GM15510 (cell line): ENCODE measurements at regions not wholly inside any gene's neighbourhood (a gene's known extent, or its start where the extent isn't known, plus 50 kb on each side); places are given as distances from the start of the nearest gene placed in this dataset.

ENCODE experiments used
- POLR2A ChIP-seq: IDR thresholded peaks from 3 replicates; pipeline ENCODE4 v1.6.1; 2011; ENCODE audit warnings: borderline replicate concordance; ENCODE audit not compliant: insufficient read length; ENCODE audit errors: extremely low read depth

DNA sequence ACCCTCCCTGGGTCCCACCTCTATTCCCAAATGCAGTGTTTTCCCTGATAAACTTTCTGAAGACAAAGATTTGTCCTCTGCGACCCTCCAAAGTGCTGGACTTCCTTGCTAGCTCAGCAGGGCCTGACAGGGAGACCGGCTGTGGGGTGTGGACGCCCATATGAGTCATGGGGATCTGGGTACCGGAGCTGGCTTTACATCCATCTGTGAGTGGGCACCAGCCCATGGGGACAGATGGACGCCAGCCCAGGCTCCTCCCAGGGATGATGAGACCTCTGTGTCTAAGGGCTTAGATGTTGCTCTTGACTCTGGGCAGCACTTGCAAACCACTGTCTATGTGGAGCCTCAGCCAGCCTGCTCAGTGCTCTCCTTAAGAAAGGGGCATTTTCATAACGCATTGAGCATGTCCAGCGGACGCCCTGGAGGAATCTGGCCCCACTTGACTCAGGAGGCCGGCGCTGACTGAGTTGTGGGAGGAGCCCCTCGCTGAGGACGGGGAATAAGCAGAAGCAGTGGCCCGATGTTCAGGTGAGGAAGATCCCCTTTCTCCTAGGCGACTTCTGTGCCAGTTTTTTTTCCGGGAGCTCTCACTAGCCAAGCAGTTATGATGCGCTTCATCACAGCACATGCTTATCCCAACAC, 229.4 kb upstream of the MYT1L start:
- no peak for TF ChIP-seq POLR2A

DNA sequence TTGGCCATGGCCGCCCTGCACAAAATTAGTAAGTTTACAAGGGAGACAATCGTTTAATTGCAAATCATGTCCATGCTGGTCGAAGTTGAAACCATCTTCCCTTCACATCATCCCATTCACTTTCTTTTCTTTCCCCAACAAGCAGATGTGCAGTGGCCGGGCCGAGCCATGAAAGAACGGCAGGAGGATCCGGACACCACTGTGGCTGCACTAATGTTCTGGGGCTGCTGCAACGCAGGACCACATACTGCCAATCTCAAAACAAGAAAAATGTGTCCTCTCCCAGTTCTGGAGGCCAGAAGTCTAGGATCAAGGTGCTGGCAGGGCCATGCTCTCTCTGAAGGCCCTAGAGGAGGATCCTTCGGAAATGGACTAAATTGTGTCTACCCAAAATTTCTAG, 227.4 kb upstream of the MYT1L start:
- TF ChIP-seq POLR2A, result no peak

DNA sequence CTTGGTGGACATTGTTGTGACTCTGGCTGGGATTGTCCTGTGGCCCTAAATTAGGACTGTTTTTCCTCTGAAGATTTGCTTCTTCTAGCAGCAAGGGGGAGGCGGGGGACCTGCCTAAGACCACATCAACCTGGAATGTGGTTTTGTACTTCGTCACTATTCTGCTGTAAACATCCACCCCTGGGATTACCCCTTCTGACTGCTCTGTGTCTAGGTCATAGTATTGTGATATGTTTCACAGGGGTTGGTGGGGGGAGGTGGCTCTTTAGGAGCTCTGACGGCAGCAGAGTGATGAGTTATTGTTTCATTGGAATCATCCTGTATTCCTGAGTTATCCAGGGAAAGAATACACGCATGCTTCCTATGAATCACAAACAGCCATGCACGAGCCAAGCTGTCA, 226.4 kb upstream of the MYT1L start:
- TF ChIP-seq POLR2A, result no peak

DNA sequence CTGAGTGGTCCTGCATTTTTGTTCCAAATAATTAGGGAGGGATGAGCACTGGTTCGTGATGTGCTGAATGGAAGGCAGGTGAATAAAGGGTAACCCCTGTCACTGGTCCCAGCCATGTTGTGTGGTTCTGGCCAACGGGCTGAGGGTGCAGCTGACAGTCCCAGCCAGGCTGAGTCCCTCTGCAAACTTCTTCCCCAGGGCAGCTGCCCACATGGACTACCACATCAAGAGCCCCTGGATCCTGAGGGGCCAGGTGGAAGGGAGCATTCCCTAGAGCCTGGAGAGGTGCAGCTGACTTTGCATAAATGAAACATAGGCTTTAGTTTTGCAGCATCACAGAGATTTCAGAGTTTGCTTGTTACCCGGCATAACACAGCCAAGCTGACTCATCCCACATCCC, 219.8 kb upstream of the MYT1L start:
- TF ChIP-seq POLR2A, result no peak

DNA sequence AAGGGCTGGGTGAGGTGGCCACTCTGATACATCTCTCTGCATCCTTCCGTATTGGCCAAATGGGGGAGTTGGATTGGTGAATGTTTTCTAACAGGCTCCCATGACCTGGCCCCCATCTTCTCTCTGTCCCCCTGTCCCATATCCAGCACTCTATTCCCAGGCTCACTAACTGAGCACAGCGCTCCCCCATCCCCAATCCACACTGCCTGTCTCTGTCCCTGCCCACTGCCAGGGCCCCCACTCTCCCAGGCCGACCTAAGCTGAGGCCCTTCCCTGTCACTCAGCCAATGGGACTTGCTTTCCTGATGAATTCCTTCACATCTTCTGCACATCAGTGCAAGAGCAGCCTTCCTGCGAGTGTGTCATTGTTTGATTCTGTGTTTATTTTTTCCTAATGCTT, 216.8 kb upstream of the MYT1L start:
- no peak for TF ChIP-seq POLR2A

DNA sequence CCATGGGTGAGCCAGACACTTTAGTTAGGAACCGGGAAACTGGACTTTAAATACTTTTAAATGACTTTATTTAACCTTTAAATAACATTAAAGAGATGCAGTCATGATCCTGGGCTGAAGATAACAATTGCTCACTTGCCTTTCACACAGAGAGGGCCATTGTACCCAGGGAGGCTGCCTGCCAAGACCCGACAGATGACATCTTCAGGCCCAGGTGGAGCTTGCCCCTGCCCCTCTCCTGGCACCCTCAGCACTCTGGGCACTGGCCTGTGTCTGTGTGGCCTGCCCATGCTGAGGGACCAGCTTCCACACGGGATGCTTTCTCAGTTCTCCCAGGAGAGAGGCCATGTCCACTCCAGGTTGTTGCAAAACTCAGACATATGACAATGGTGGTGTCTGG, 216.4 kb upstream of the MYT1L start:
- no peak for TF ChIP-seq POLR2A

DNA sequence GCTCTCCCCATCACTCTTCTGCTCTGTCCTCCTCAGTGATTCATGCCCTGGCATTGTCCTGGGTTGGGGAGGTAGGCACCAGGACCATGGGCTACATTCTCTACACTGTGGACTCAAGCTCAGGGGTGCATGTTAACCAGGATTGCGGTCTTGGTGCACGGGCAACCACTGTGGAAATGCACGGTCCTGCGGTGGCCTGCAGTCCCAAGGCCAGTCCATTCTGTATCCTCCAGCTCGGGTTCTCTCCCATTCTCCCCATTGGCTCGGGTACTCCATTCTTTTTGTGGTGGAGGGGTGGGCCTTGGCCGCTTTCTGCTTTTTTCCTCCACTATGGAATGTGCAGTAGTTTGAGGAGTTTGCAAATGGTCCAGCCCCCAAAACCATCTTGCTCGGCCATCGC, 215.0 kb upstream of the MYT1L start:
- TF ChIP-seq POLR2A, result no peak

DNA sequence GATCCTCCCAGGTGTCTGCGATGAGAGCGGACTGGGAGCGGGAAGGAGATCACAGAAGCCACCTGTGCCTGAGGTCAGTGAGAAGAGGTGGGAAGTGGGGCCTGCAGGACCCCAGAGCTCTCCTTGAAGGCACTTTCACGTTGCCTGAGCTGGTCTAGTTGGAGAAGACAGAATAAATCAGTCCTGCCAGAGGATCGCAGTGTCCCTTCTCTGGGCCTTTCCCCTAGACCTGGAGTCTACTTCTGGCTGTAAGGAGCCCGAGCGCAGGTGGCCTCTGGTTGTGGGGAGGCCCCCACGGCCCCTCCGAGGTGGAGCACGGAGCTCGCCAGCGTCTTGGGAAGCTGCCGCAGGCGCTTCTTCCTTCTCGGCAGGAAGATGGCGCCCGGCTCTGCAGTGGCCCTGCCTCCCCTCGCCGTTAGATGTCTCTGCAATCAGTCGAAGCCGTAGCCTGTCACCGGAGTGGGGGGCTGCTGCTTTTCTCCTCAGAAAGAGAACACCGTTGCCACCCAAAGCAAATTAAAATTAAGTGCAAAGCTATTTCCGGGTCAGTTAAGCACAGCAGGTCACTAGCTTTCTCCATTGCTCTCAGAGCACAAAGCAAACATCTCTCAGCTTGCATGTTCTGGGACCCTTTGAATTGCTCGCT, 212.0 kb upstream of the MYT1L start:
- TF ChIP-seq POLR2A, result no peak

DNA sequence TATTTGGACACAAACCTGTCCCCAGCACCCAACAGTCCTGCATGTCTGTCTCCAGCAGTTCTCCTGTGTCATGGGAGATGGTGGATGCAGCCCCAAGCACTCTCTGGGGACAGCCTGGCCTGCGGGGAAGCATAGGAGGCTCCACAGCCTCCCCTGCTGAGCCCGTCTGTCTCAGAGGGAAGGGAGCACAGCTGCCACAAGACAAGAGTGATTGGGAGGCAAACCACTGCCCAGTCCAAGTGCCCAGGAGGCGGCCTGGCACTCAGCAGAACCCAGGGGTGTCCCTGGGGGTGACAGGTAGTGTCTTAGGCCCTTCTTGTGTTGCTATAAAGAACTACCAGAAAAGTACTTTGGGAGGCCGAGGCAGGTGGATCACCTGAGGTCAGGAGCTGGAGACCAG, 211.2 kb upstream of the MYT1L start:
- TF ChIP-seq POLR2A, result no peak

DNA sequence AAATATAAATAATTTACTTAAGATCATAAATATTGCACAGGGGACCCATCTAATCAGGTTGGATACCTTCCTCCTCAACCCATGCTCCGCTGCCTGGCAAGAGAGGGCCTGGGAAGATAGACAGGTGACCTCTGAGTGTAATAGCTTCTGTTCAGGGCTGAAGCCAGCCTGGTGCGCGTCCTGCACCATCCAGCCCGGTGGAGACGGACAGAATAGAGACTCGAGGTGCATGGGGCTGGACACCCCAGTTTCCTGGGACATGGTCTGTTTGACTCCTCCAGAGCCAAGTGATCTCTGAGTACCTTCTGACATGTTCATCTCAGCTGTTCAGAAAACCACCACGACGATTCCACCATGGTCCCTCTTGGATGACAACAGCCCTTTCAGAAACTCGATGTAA, 209.3 kb upstream of the MYT1L start:
- no peak for TF ChIP-seq POLR2A

DNA sequence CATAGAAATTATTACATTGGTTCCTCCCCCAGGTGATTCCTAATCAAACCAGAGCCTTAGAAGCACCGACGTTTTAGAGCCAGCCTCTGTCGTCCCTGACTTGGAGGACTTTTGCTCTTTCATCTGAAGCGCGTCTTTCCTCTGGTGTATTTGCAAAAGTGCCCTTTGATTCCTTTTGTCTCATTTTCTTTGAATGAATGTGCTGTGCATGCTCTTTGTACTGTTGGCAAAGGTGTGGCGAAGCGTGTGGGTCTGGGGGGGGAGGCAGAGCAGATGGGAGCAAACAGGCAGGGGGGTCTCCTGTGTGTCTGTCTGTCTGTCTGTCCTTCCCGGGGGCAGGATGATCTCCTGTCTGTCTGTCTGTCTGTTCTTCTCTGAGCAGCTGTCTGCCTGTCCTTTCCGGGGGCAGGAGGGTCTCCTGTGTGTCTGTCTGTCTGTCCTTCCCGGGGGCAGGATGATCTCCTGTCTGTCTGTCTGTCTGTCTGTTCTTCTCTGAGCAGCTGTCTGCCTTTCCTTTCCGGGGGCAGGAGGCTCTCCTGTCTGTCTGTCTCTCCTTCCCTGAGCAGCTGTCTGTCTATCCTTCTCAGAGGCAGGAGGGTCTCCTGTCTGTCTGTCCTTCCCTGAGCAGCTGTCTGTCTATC, 205.5 kb upstream of the MYT1L start:
- no peak for TF ChIP-seq POLR2A

DNA sequence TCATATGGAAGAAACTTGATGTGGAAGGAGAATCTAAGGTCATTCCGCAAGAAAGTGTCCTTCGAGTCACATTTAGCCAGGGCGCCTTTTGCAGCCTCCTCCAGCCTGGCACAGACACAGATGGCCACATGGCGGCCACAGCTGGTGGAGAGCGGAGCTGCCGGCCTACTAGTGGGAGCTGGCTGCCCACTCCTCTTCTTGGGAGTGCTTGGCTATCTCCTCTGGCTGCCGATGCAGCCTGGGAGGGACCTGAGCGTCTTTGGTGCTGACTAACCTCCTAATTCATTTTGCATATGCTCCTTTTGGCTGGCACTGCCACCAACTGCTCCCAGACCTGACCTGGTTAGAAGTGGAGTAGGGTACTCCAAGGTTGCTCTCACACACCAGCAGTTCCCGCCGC, 199.3 kb upstream of the MYT1L start:
- TF ChIP-seq POLR2A, result no peak

DNA sequence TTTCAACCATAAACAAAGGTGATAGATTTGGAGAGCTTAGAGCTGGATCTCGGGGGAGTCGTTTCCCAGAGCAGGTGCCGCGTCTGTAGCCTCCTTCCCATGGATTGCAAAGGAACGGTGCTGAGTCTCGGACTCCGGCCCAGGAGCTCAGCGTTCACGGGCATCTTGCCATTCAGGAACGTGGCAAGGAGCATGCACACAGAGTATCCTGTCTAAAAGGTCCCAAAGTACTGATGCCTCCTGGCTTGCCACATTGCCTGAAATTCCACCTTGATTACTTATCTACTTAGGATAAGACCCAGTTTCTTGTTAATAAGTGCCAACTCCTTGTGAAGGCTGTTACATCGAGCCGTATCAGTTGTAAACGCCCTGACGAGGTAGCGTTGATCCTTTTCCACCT, 197.8 kb upstream of the MYT1L start:
- no peak for TF ChIP-seq POLR2A

DNA sequence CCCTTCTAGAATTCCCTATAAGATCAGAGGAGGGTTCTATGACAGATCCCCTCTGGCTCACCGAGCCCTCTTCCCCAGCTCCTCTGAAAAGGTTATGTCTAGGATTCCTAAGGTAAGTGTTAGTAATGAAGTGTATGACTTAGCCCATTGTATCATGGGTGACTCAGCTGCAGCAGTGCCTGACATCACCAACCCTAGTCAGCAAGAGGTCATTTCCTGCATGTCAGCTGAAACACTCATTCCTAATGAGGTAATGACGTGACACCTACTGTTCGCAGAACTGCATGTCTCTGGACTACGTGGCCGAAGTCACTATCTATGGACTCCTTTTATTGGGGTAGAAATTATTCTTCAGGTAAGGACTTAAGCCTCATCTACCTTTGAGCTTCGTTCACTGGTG, 196.1 kb upstream of the MYT1L start:
- TF ChIP-seq POLR2A, result no peak

DNA sequence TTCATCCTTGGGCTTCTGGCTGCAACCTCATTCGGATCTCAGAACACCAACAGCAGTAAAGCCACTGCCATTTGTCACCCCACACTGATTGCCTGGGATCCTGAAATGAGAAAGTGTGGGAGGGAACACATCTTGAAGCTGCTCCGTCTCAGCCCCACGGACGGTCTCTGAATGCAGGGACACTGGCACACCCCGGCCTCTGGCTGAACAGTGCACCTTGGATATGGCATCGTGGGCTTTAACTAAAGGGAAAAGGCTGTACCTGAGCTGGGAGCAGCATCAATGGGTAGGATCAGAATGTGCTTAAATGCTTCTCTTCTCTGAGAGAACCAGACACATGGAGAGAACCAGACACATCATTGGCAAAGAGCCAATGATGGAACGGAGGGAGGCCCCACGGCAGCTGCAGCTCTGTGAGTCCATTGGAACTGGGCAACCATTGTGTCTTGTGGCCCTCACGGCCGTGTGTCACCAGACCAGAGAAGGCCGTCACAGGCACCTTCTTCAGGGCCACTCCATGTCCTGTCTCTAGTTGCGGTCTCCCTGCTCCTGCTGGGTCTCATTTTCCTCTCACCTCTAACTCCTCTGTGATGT, 193.4 kb upstream of the MYT1L start:
- TF ChIP-seq POLR2A, result no peak
